ENCODE measurements at regions not wholly inside any gene's neighbourhood (a gene's known extent, or its start where the extent isn't known, plus 50 kb on each side); places are given as distances from the start of the nearest gene placed in this dataset.

DNA sequence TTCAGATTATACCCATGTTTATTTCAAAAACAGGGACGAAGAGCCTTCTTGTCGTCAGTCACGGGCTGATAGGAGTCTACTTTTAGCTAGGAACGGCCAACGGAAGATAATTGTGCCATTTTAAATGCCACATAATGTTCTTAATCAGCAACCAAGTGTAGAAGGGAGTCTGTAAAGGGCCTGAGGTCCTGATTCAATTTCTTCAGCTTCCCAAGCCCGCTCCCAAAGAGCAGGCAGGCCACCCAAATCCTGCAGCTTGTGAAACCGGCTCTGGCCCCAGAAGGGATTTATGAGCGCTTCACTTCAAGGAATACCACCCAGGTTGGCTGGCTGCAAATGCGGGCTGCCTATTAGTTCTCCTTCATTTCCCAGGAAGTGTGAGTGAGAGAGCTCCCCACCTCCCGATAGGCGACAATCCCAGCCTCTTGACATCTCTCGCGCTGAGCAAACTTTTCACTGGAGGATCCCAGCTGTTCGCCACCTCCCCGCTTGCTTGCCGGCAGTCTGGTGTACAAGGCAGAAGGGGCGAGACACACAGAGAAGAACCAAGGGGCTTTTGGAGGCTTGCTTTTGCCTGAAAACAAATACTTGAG is 272.9 kb downstream of the CDH20 start:
- Histone ChIP-seq H3K27me3 (ENCODE audit: insufficient read depth, low read length, poor library complexity) (peaks cover 5% of the 10 kb centered on the region), H3K4me3 (ENCODE audit: low read depth in 1 of 2, low read length in 2 of 2) (no peak overlapping the region), H3K4me2 (ENCODE audit: insufficient read depth, low read length) (no peak overlapping the region), H2AFZ (ENCODE audit: low read depth, low read length) (no peak overlapping the region), H3K4me1 (ENCODE audit: insufficient read depth, low read length) (no peaks in the 10 kb centered on the region), H3K27ac (ENCODE audit: low read length) (no peak overlapping the region), H4K20me1 (ENCODE audit: insufficient read depth, low read length) (no peaks in the 10 kb centered on the region), H3K79me2 (ENCODE audit: insufficient read depth, low read length) (no peaks in the 10 kb centered on the region), H3K36me3 (ENCODE audit: insufficient read depth, low read length) (no peaks in the 10 kb centered on the region), H3K9me3 (ENCODE audit: insufficient read depth, low read length, severe bottlenecking) (no peaks in the 10 kb centered on the region), H3K9ac (ENCODE audit: low read depth, low read length) (no peak overlapping the region)
- TF ChIP-seq, protein P1, sequence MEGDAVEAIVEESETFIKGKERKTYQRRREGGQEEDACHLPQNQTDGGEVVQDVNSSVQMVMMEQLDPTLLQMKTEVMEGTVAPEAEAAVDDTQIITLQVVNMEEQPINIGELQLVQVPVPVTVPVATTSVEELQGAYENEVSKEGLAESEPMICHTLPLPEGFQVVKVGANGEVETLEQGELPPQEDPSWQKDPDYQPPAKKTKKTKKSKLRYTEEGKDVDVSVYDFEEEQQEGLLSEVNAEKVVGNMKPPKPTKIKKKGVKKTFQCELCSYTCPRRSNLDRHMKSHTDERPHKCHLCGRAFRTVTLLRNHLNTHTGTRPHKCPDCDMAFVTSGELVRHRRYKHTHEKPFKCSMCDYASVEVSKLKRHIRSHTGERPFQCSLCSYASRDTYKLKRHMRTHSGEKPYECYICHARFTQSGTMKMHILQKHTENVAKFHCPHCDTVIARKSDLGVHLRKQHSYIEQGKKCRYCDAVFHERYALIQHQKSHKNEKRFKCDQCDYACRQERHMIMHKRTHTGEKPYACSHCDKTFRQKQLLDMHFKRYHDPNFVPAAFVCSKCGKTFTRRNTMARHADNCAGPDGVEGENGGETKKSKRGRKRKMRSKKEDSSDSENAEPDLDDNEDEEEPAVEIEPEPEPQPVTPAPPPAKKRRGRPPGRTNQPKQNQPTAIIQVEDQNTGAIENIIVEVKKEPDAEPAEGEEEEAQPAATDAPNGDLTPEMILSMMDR (IDR thresholded peaks at IDR 0.05; ENCODE audit: borderline replicate concordance, extremely low read depth, low read length, poor library complexity, severe bottlenecking): no peak
- TF ChIP-seq EZH2 (IDR thresholded peaks at IDR 0.05; ENCODE audit: borderline replicate concordance, low read depth, low read length, severe bottlenecking): no peak
- DNase-seq: no peak
- no peak for ATAC-seq (ENCODE audit: insufficient read depth, low read depth)

- Histone ChIP-seq H3K27me3 (ENCODE audit: insufficient read depth, low read length, poor library complexity) (peaks cover 5% of the 10 kb centered on the region), H3K4me1 (ENCODE audit: insufficient read depth, low read length) (no peaks in the 10 kb centered on the region), H3K4me3 (ENCODE audit: low read depth in 1 of 2, low read length in 2 of 2) (no peak overlapping the region), H3K4me2 (ENCODE audit: insufficient read depth, low read length) (no peak overlapping the region), H3K36me3 (ENCODE audit: insufficient read depth, low read length) (no peaks in the 10 kb centered on the region), H4K20me1 (ENCODE audit: insufficient read depth, low read length) (no peaks in the 10 kb centered on the region), H3K79me2 (ENCODE audit: insufficient read depth, low read length) (no peaks in the 10 kb centered on the region), H3K27ac (ENCODE audit: low read length) (no peak overlapping the region), H2AFZ (ENCODE audit: low read depth, low read length) (no peak overlapping the region), H3K9ac (ENCODE audit: low read depth, low read length) (no peak overlapping the region), H3K9me3 (ENCODE audit: insufficient read depth, low read length, severe bottlenecking) (no peaks in the 10 kb centered on the region)
- no peak for DNase-seq
- no peak for ATAC-seq (ENCODE audit: insufficient read depth, low read depth)
- no peak for TF ChIP-seq EZH2 (IDR thresholded peaks at IDR 0.05; ENCODE audit: borderline replicate concordance, low read depth, low read length, severe bottlenecking)
- TF ChIP-seq, protein P1 (IDR thresholded peaks at IDR 0.05; ENCODE audit: borderline replicate concordance, extremely low read depth, low read length, poor library complexity, severe bottlenecking): no peak
These were observed 272.3 kb downstream of the CDH20 start for GRCh38 chr18:61605376-61606067.

All from DND-41 (cell line).